ENCODE measurements at regions not wholly inside any gene's neighbourhood (a gene's known extent, or its start where the extent isn't known, plus 50 kb on each side); places are given as distances from the start of the nearest gene placed in this dataset.

- TF ChIP-seq ZNF274 (IDR thresholded peaks at IDR 0.05; ENCODE audit: low read depth, low read length): no peak
- TF ChIP-seq RAD21 (IDR thresholded peaks at IDR 0.05; ENCODE audit: low read depth): no peak
- no peak for TF ChIP-seq ELF1 (IDR thresholded peaks at IDR 0.05; ENCODE audit: borderline replicate concordance, low read depth)
- TF ChIP-seq SRF (IDR thresholded peaks at IDR 0.05; ENCODE audit: low read depth): no peak
- no peak for TF ChIP-seq EGR1 (IDR thresholded peaks at IDR 0.05; ENCODE audit: low read depth)
Observed at GRCh38 chr2:12399240-12399639, 317.5 kb upstream of the TRIB2 start (continued).

DNA sequence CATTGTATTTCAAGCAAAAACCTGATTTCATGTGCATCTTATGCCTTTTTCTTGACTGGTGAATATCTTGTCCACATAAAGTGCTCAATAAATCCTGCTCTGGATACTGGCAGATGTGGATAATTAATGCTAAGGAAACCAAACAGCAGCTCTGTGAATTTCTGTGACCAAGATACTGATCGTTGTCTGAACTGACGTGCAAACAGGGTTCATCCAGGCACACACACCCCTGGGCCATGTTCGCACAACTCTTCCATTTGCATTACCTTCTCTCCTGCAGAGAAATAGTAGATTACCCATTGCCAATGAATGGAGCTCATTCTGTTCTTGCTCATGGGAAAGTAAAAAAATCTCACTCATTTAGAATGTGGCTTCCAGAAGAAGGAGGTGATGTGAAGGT is 316.2 kb upstream of the TRIB2 start:
- no peak overlapping the region for H3K27ac ChIP-seq (ENCODE audit: low read depth, low read length)
- CTCF ChIA-PET: no interaction called here
- H3K36me3 ChIP-seq (ENCODE audit: control insufficient read depth in 1 of 2, insufficient read depth in 2 of 2, low read length in 2 of 2): no peaks in the 10 kb centered on the region
- no peak overlapping the region for H3K4me3 ChIP-seq (replicated peaks in 1 of 2; ENCODE audit: low read depth in 1 of 2, low read length in 2 of 2)
- no peak overlapping the region for H3K9ac ChIP-seq (ENCODE audit: low read length)
- H3K4me1 ChIP-seq (ENCODE audit: control insufficient read depth in 1 of 2, insufficient read depth in 2 of 2, low read length in 2 of 2): no peaks in the 10 kb centered on the region
- H4K20me1 ChIP-seq (ENCODE audit: insufficient read depth): no peaks in the 10 kb centered on the region
- ATAC-seq: no peak
- no peak for TF ChIP-seq ZFX (IDR thresholded peaks at IDR 0.05)
- TF ChIP-seq, protein P1, sequence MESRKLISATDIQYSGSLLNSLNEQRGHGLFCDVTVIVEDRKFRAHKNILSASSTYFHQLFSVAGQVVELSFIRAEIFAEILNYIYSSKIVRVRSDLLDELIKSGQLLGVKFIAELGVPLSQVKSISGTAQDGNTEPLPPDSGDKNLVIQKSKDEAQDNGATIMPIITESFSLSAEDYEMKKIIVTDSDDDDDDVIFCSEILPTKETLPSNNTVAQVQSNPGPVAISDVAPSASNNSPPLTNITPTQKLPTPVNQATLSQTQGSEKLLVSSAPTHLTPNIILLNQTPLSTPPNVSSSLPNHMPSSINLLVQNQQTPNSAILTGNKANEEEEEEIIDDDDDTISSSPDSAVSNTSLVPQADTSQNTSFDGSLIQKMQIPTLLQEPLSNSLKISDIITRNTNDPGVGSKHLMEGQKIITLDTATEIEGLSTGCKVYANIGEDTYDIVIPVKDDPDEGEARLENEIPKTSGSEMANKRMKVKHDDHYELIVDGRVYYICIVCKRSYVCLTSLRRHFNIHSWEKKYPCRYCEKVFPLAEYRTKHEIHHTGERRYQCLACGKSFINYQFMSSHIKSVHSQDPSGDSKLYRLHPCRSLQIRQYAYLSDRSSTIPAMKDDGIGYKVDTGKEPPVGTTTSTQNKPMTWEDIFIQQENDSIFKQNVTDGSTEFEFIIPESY (IDR thresholded peaks at IDR 0.05; ENCODE audit: extremely low read depth, insufficient replicate concordance, low read length): no peak
- no peak for TF ChIP-seq SIN3A (IDR thresholded peaks at IDR 0.05; ENCODE audit: low read depth)
- no peaks in the 10 kb centered on the region for H3K9me3 ChIP-seq (ENCODE audit: control insufficient read depth in 1 of 2, insufficient read depth in 1 of 2, low read depth in 1 of 2, low read length in 2 of 2)
- RAD21 ChIA-PET (ENCODE audit: low non-redundant PET in 1 of 2, low total read pairs in 2 of 2, uncharacterized antibody in 2 of 2, unreplicated experiment in 2 of 2): no interaction called here
- no peaks in the 10 kb centered on the region for H3K79me2 ChIP-seq (ENCODE audit: insufficient read depth, low read length)
- no peaks in the 10 kb centered on the region for H3K27me3 ChIP-seq (ENCODE audit: insufficient read depth, low read length)
- H2AFZ ChIP-seq (ENCODE audit: low read depth, low read length, poor library complexity, severe bottlenecking): no peak overlapping the region
- no peak for DNase-seq (ENCODE audit: low read depth, low spot score)
- no TSS peak for BruUV-seq (replicated peaks)
- no peak overlapping the region for H3K4me2 ChIP-seq (ENCODE audit: low read length)
- H3K9me2 ChIP-seq (ENCODE audit: insufficient read depth): no peaks in the 10 kb centered on the region
- POLR2A ChIA-PET: no interaction called here
- intact Hi-C loops (cut with micrococcal nuclease): no loop called here
